GM20000 (cell line): ENCODE measurements at regions not wholly inside any gene's neighbourhood (a gene's known extent, or its start where the extent isn't known, plus 50 kb on each side); places are given as distances from the start of the nearest gene placed in this dataset.

Source experiments
- DNase-seq: peaks from one replicate; pipeline ENCODE4 v3.0.0; 2012; ENCODE audit warnings: low spot score
- CTCF ChIP-seq: IDR thresholded peaks from 2 replicates; pipeline ENCODE4 v1.5.1; 2012; ENCODE audit warnings: mild to moderate bottlenecking, control low read depth; ENCODE audit errors: extremely low read depth, missing control alignments

GRCh38 chr6:160837146-160837545, 135.1 kb downstream of the PLG start:
- no peak for TF ChIP-seq CTCF
- no peak for DNase-seq

- TF ChIP-seq CTCF, result no peak
- no peak for DNase-seq
Measured at GRCh38 chr6:160851031-160851430, 140.5 kb upstream of the MAP3K4 start.

GRCh38 chr6:160853946-160854345, 137.6 kb upstream of the MAP3K4 start:
- TF ChIP-seq CTCF, result no peak
- no peak for DNase-seq

- TF ChIP-seq CTCF, result no peak
- DNase-seq, result no peak
Measured at GRCh38 chr6:160858886-160859285, 132.7 kb upstream of the MAP3K4 start.

- no peak for DNase-seq
- TF ChIP-seq CTCF, result no peak
Measured at GRCh38 chr6:160859822-160860221, 131.7 kb upstream of the MAP3K4 start.

GRCh38 chr6:160861824-160862223, 129.7 kb upstream of the MAP3K4 start:
- TF ChIP-seq CTCF, result no peak
- no peak for DNase-seq

- TF ChIP-seq CTCF, result no peak
Measured at GRCh38 chr6:160863782-160864181, 127.8 kb upstream of the MAP3K4 start.

More at GRCh38 chr6:160863782-160864181, 127.8 kb upstream of the MAP3K4 start:
- DNase-seq, result no peak
